ENCODE measurements at regions not wholly inside any gene's neighbourhood (a gene's known extent, or its start where the extent isn't known, plus 50 kb on each side); places are given as distances from the start of the nearest gene placed in this dataset.

DNA sequence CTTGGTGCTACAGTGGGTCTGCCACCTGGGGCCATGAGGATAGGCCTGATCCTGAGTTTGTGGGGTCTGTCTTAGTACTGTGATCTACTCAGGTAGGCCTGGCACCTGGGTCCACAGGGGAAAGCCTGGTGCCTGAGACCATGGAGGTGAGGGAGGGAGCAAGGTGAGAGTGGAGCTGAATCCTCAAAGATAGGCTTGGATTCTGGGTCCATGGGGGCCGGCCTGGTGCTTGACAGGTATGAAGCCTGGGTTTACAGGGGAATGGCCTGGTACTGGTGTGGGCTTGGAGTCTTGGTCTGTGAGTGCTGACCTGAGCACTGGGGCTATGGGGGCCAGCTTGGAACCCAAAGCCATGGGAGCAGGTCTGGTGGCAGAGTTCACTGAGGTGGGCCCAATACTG, 439.2 kb upstream of the SMARCA2 start:
- 93 to 100% methylated on average over 1 of the region's 1 CpG for WGBS, 2 experiments (ENCODE audit: insufficient coverage in 1 of 2, insufficient read length in 1 of 2)
- peaks cover 1% of the 10 kb centered on the region for H3K27me3 Mint-ChIP-seq (ENCODE audit: insufficient read depth)
- Histone ChIP-seq H3K4me1 (ENCODE audit: control insufficient read depth, insufficient read depth, low read length) (no peaks in the 10 kb centered on the region), H3K9me3 (ENCODE audit: control insufficient read depth, low read length) (no peaks in the 10 kb centered on the region), H3K36me3 (ENCODE audit: control insufficient read depth, insufficient read depth, low read length) (no peaks in the 10 kb centered on the region), H3K27ac (ENCODE audit: low read depth, low read length) (no peak overlapping the region), H3K9ac (ENCODE audit: extremely low read depth, low read length, poor library complexity, severe bottlenecking) (no peak overlapping the region), H3K4me3 (ENCODE audit: low read length) (no peak overlapping the region), H3K27me3 (ENCODE audit: control insufficient read depth, insufficient read depth, low read length, poor library complexity, severe bottlenecking) (no peaks in the 10 kb centered on the region)
- no peak for DNase-seq
- no peak overlapping the region for H3K27ac Mint-ChIP-seq
- H3K4me1 Mint-ChIP-seq: no peaks in the 10 kb centered on the region
- TF ChIP-seq, protein P1, sequence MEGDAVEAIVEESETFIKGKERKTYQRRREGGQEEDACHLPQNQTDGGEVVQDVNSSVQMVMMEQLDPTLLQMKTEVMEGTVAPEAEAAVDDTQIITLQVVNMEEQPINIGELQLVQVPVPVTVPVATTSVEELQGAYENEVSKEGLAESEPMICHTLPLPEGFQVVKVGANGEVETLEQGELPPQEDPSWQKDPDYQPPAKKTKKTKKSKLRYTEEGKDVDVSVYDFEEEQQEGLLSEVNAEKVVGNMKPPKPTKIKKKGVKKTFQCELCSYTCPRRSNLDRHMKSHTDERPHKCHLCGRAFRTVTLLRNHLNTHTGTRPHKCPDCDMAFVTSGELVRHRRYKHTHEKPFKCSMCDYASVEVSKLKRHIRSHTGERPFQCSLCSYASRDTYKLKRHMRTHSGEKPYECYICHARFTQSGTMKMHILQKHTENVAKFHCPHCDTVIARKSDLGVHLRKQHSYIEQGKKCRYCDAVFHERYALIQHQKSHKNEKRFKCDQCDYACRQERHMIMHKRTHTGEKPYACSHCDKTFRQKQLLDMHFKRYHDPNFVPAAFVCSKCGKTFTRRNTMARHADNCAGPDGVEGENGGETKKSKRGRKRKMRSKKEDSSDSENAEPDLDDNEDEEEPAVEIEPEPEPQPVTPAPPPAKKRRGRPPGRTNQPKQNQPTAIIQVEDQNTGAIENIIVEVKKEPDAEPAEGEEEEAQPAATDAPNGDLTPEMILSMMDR (conservative IDR thresholded peaks at IDR 0.05): no peak
- no peak overlapping the region for H3K4me3 Mint-ChIP-seq
- H3K9me3 Mint-ChIP-seq: peaks cover 10% of the 10 kb centered on the region
- no peaks in the 10 kb centered on the region for H3K36me3 Mint-ChIP-seq (ENCODE audit: low read depth)

DNA sequence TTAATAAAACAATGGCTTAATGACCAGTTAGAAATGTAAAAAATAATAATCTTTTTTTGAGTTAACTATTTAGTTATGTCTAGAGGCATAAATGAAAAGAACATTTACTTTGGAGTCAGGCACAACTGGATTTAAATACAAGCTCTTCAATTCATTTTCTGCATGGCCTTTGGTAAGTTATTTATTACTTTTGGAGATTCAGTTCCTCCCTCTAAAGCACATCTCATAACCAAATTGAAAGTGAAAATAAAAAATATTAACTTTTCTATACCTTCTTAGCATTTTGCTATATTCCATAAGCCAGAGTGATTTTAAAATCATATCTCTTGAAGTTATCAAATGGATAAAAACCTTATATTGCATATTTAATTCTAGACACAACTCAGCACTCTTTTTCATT, 434.9 kb upstream of the SMARCA2 start:
- Mint-ChIP-seq H3K4me3 (no peak overlapping the region), H3K4me1 (no peaks in the 10 kb centered on the region), H3K36me3 (ENCODE audit: low read depth) (no peaks in the 10 kb centered on the region), H3K27ac (no peak overlapping the region), H3K27me3 (ENCODE audit: insufficient read depth) (no peaks in the 10 kb centered on the region), H3K9me3 (peaks cover 8% of the 10 kb centered on the region)
- Histone ChIP-seq H3K4me1 (ENCODE audit: control insufficient read depth, insufficient read depth, low read length) (no peaks in the 10 kb centered on the region), H3K27ac (ENCODE audit: low read depth, low read length) (no peak overlapping the region), H3K36me3 (ENCODE audit: control insufficient read depth, insufficient read depth, low read length) (no peaks in the 10 kb centered on the region), H3K27me3 (ENCODE audit: control insufficient read depth, insufficient read depth, low read length, poor library complexity, severe bottlenecking) (no peaks in the 10 kb centered on the region), H3K9me3 (ENCODE audit: control insufficient read depth, low read length) (no peaks in the 10 kb centered on the region), H3K4me3 (ENCODE audit: low read length) (no peak overlapping the region), H3K9ac (ENCODE audit: extremely low read depth, low read length, poor library complexity, severe bottlenecking) (no peak overlapping the region)
- no peak for DNase-seq
- TF ChIP-seq, protein P1 (conservative IDR thresholded peaks at IDR 0.05): no peak

DNA sequence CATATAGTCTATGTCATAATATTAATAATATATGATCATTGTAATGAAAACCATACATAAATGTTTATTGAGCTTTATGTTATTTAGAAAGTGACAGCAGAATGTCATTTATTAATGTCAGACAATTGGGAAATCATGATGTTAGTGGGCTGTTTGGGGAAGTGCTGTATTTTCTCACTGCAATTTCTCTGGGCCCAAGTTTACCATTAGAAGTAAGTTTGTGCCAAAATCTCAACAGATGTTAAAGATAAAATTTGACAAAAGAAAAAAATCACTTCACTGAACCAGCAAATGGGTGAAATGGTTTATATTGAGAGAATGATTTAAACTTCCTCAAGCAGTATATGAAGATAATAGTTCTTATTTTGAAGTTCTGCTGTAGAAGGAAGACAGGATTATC, 433.2 kb upstream of the SMARCA2 start:
- Mint-ChIP-seq H3K36me3 (ENCODE audit: low read depth) (no peaks in the 10 kb centered on the region), H3K4me3 (no peak overlapping the region), H3K27ac (no peak overlapping the region), H3K27me3 (ENCODE audit: insufficient read depth) (peaks cover 3% of the 10 kb centered on the region), H3K9me3 (peaks cover 16% of the 10 kb centered on the region), H3K4me1 (no peaks in the 10 kb centered on the region)
- Histone ChIP-seq H3K27me3 (ENCODE audit: control insufficient read depth, insufficient read depth, low read length, poor library complexity, severe bottlenecking) (no peaks in the 10 kb centered on the region), H3K27ac (ENCODE audit: low read depth, low read length) (no peak overlapping the region), H3K36me3 (ENCODE audit: control insufficient read depth, insufficient read depth, low read length) (no peaks in the 10 kb centered on the region), H3K9me3 (ENCODE audit: control insufficient read depth, low read length) (no peaks in the 10 kb centered on the region), H3K9ac (ENCODE audit: extremely low read depth, low read length, poor library complexity, severe bottlenecking) (no peak overlapping the region), H3K4me1 (ENCODE audit: control insufficient read depth, insufficient read depth, low read length) (no peaks in the 10 kb centered on the region), H3K4me3 (ENCODE audit: low read length) (no peak overlapping the region)
- TF ChIP-seq, protein P1 (conservative IDR thresholded peaks at IDR 0.05): no peak
- no peak for DNase-seq

Measured in endodermal cell (in vitro differentiated cells).